D721Med (cell line): ENCODE measurements at regions not wholly inside any gene's neighbourhood (a gene's known extent, or its start where the extent isn't known, plus 50 kb on each side); places are given as distances from the start of the nearest gene placed in this dataset.
"Not testable (repeated sequence)": the region's sequence is repeated elsewhere in the genome, so short reads cannot be mapped to it uniquely, and the experiment has no call there.

Source experiments
- DNase-seq: peaks from one replicate; pipeline ENCODE4 v3.0.0; 2011; ENCODE audit warnings: low spot score; ENCODE audit not compliant: insufficient read length
- FAIRE-seq: peaks from 2 replicates; lab custom pipeline; 2011; peaks lifted over from hg19 to GRCh38; lab: Jason Lieb, UNC
- CTCF ChIP-seq: IDR thresholded peaks from 2 replicates; pipeline ENCODE4 v1.5.1; 2012; ENCODE audit warnings: mild to moderate bottlenecking, control low read depth; ENCODE audit not compliant: insufficient read depth; ENCODE audit errors: missing control alignments

DNA sequence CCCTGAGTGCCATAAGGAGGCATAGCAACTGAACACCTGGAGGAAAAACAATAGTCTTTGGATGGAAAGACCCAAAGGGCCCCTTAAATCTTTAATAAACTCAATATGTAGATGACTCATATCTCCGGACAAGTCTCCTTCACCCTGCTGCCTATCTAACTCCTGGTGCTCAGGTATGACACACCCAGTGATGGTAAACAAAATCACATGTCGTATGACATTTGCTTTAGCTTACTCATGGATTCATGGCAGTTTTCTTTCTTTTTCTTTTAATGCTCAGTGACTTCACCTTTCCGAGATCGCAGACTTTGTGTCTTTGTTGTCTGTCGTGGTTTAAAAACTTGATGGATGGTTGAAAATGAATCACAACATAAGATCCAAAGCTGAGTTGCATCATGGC is 208.5 kb upstream of the PROX1 start:
- no peak for FAIRE-seq
- no peak for TF ChIP-seq CTCF
- DNase-seq: no peak

DNA sequence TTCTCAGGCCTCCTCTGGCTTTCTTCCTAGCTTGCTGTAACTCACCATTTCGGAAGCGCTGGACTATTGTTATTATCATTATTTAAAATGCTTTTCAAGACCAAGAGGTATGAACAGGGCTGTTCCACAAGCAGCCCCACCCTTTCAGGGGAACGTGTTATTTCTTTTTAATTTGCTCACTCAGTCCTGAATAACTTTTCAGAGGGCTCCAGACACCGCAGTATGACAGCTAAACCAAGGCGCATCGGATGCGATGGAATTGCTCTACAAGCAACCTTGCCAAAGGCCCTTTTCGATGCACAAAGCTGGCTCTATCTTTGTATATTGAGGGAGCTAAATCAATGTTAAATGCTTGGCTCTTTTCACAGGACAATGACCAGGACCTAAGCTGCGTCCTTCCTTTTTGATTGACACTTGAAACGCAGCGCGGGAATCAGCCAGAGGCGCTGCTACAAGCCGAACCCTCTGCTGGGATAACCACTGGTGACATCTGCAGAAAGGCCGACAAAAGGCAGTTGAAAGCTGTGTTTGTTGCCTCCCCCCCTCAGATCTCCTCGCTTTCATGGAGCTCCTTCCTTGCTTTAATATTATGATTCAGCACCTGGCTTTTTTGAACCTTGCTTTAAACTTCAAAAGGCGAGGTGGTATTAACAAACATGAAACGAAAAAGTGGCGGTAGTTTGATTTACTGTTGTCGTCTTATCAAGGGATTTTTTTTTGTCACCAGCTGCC is 204.7 kb upstream of the PROX1 start:
- DNase-seq: no peak
- no peak for TF ChIP-seq CTCF
- FAIRE-seq: no peak

DNA sequence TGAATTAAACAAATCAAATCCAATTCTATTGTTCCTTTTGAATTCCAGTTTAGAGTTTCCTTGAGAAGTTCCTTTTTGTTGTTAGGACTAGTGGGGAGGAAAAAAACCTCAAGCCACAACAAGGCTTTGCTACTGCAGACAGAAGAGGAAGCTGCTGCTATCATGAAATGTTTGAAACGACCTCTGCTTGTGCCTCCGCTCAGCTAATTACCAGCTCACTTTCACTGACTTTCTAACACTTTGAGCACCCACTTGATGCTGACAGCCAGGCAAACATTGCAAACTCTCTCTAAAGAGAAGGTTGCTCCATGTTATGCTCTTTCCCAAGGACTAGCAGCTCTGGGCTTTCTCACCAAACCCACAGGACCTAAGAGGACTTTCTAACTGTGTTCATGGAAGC is 203.9 kb upstream of the PROX1 start:
- FAIRE-seq: no peak
- no peak for TF ChIP-seq CTCF
- no peak for DNase-seq

DNA sequence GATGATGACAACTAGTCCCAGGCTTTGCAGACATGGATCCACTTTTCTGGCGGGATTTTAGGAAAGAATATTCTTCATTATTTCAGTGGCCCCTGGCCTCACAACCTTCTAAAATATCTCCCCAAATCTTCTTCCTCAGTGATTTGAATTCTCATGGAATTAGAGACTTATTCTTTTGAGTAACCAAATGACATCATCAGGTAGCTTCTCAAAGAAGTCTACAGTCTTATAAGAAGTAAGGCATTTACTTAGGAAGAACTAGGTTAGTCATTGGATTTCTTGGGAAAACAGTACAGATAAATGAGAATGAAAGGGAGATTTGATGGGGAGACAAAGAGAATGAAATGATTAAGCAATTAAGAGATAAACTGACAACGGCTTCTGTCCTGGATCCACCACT is 201.1 kb upstream of the PROX1 start:
- FAIRE-seq (no peak), DNase-seq (no peak)

GRCh38 chr1:213790565-213790964 is 197.2 kb upstream of the PROX1 start:
- no peak for TF ChIP-seq CTCF
- FAIRE-seq (no peak), DNase-seq (no peak)

More for the DNA sequence above, 201.1 kb upstream of the PROX1 start:
- TF ChIP-seq CTCF: no peak

DNA sequence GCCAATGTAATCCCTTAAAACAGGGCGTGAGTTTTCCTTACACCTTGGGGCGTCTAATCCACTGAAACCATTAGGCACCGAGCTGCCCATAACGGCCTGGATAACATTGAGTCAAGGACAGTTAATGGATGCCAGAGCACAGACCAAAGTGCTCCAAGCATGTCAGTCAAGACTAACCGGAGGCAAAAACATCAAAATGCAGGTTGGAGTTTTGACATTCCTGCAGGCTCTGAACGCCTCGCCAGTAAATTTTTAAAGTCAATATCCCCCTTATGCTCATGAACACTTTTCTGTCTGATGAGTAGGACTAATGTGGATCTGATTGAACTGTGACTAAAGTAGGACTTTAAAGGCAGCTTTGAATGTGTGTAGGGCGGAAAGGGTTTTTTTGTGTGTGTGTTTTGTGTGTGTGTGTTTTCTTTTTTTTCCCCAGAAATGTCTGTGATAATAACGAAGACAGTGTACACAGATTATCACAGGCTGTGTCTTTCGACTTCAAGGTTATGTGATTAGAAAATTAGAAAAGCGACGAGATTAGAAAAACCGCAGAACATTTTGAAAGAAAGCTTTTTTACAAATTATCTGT is 194.2 kb upstream of the PROX1 start:
- no peak for DNase-seq
- no peak for TF ChIP-seq CTCF
- peak; percentile 44 for FAIRE-seq

DNA sequence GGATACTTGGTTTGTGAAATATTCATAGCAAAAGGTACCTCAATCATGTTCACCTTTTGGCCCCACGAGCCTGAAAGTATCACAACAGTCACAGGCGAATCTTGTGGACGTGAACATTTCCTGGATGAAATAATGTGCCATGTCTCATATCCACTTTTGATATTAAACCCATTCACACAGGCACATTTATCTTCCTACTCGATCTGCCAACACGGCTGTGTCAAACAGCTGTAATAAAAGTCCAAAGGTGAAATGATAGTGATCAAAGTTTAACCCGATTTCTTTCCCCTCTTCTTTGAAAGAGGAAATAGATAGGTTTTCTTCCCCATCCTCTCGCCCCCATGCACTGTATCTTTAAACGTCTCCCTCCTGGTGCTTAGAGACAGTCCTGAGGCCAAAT is 191.2 kb upstream of the PROX1 start:
- FAIRE-seq: no peak
- no peak for DNase-seq
- no peak for TF ChIP-seq CTCF

DNA sequence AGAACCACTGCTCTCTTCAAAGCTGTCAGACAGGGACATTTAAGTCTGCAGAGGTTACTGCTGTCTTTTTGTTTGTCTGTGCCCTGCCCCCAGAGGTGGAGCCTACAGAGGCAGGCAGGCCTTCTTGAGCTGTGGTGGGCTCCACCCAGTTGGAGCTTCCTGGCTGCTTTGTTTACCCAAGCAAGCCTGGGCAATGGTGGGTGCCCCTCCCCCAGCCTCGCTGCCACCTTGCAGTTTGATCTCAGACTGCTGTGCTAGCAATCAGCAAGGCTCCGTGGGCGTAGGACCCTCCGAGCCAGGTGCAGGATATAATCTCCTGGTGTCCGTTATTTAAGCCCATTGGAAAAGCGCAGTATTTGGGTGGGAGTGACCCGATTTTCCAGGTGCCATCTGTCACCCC is 179.5 kb upstream of the PROX1 start:
- not testable (repeated sequence) for FAIRE-seq

More for the DNA sequence above, 179.5 kb upstream of the PROX1 start:
- DNase-seq: not testable (repeated sequence)
